IMR-90 (cell line): ENCODE measurements at regions not wholly inside any gene's neighbourhood (a gene's known extent, or its start where the extent isn't known, plus 50 kb on each side); places are given as distances from the start of the nearest gene placed in this dataset.

Experiments
- ATAC-seq: fragments of 200-7000 bp; cut with Tn5 transposase; 2 replicates; pipeline ENCODE4 v1.9.1; 2020; ENCODE audit warnings: low read depth, mild to moderate bottlenecking, moderate library complexity
- BruUV-seq: library from RNA; stranded (reverse); fragments of 400-500 nt; replicated peaks from 2 replicates; lab custom pipeline; 2021; lab: Mats Ljungman, UMichigan
- CTCF ChIA-PET: fragments of 300-600 bp; formaldehyde crosslinking; extraction: SDS; loops from one replicate; lab custom pipeline; 2021; ENCODE audit warnings: antibody characterized with exemption; lab: Yijun Ruan, JAX
- POLR2A ChIA-PET: fragments of 300-600 bp; sonication (Branson Sonifier 250); formaldehyde crosslinking; loops from one replicate; lab custom pipeline; 2022; ENCODE audit warnings: antibody characterized with exemption; ENCODE audit not compliant: unreplicated experiment; lab: Charles Lee
- DNase-seq: peaks from one replicate; pipeline ENCODE4 v3.0.0; 2013
- H2AFZ ChIP-seq: replicated peaks from 2 replicates; pipeline ENCODE3; 2013; ENCODE audit warnings: low read length, mild to moderate bottlenecking; ENCODE audit not compliant: poor library complexity
- H2AK5ac ChIP-seq: 2 replicates; pipeline ENCODE4 v1.6.1; 2013; ENCODE audit warnings: low read depth, low read length, inconsistent platforms
- H2AK9ac ChIP-seq: replicated peaks from 2 replicates; pipeline ENCODE3; 2013; ENCODE audit warnings: mild to moderate bottlenecking, low read depth, low read length, moderate library complexity; ENCODE audit not compliant: poor library complexity
- H2BK120ac ChIP-seq: 2 replicates; pipeline ENCODE4 v1.6.1; 2013; ENCODE audit warnings: low read depth, low read length, inconsistent platforms
- H2BK15ac ChIP-seq: 3 replicates; pipeline ENCODE4 v1.6.1; 2013; ENCODE audit warnings: low read depth, low read length, inconsistent platforms
- H2BK20ac ChIP-seq: 2 replicates; pipeline ENCODE4 v1.6.1; 2013; ENCODE audit warnings: low read depth, mild to moderate bottlenecking, inconsistent platforms, low read length, moderate library complexity
- H2BK5ac ChIP-seq: 2 replicates; pipeline ENCODE4 v1.6.1; 2013; ENCODE audit warnings: mild to moderate bottlenecking, low read depth, low read length, inconsistent platforms; ENCODE audit not compliant: poor library complexity, severe bottlenecking
- H3K14ac ChIP-seq: replicated peaks from 2 replicates; pipeline ENCODE4 v1.6.1; 2013; ENCODE audit warnings: low read depth, low read length, inconsistent platforms
- H3K18ac ChIP-seq: 2 replicates; pipeline ENCODE4 v1.6.1; 2013; ENCODE audit warnings: low read depth, low read length, control low read depth
- H3K23ac ChIP-seq: 2 replicates; pipeline ENCODE4 v1.6.1; 2013; ENCODE audit warnings: low read depth, low read length, inconsistent platforms
- H3K27ac ChIP-seq: 2 replicates; pipeline ENCODE4 v1.5.1; 2013; ENCODE audit warnings: mild to moderate bottlenecking, control low read depth, low read length; ENCODE audit not compliant: insufficient read depth
- H3K27me3 ChIP-seq: 2 replicates; pipeline ENCODE4 v1.6.1; 2013; ENCODE audit warnings: low read length; ENCODE audit not compliant: control insufficient read depth, insufficient read depth
- H3K36me3 ChIP-seq: 2 replicates; pipeline ENCODE4 v1.6.1; 2013; ENCODE audit warnings: low read length, mixed read lengths; ENCODE audit not compliant: control insufficient read depth, insufficient read depth
- H3K4ac ChIP-seq: 2 replicates; pipeline ENCODE4 v1.6.1; 2013; ENCODE audit warnings: low read depth, low read length, inconsistent platforms
- H3K4me1 ChIP-seq: 2 replicates; pipeline ENCODE4 v1.6.1; 2013; ENCODE audit warnings: low read length, mixed read lengths; ENCODE audit not compliant: control insufficient read depth, insufficient read depth
- H3K4me2 ChIP-seq: 2 replicates; pipeline ENCODE4 v1.6.1; 2013; ENCODE audit warnings: low read depth, mild to moderate bottlenecking, control low read depth, low read length, moderate library complexity
- H3K4me3 ChIP-seq: 2 replicates; pipeline ENCODE4 v1.5.1; 2013; ENCODE audit warnings: low read depth, mild to moderate bottlenecking, control low read depth, low read length, moderate library complexity; ENCODE audit not compliant: insufficient read depth
- H3K56ac ChIP-seq: 2 replicates; pipeline ENCODE4 v1.6.1; 2013; ENCODE audit warnings: low read length, inconsistent platforms; ENCODE audit not compliant: insufficient read depth; ENCODE audit errors: extremely low read depth
- H3K79me1 ChIP-seq, 2 experiments: 2 replicates each; pipeline ENCODE4 v1.6.1; 2013; ENCODE audit warnings: low read length in 2 of 2, inconsistent platforms in 1 of 2, low read depth in 1 of 2
- H3K9ac ChIP-seq: 2 replicates; pipeline ENCODE4 v1.6.1; 2013; ENCODE audit warnings: low read depth, low read length, control low read depth
- H3K9me1 ChIP-seq: 2 replicates; pipeline ENCODE4 v1.6.1; 2013; ENCODE audit warnings: low read length, inconsistent platforms; ENCODE audit not compliant: insufficient read depth
- H3K9me3 ChIP-seq: 2 replicates; pipeline ENCODE4 v1.6.1; 2013; ENCODE audit warnings: low read length; ENCODE audit not compliant: control insufficient read depth, insufficient read depth
- H4K20me1 ChIP-seq: 2 replicates; pipeline ENCODE4 v1.6.1; 2013; ENCODE audit warnings: low read length, inconsistent platforms; ENCODE audit not compliant: insufficient read depth
- H4K5ac ChIP-seq: 2 replicates; pipeline ENCODE4 v1.6.1; 2013; ENCODE audit warnings: mild to moderate bottlenecking, low read depth, low read length, control low read depth
- H4K8ac ChIP-seq, 2 experiments: 2 replicates each; pipeline ENCODE4 v1.6.1; 2013; ENCODE audit warnings: low read depth in 2 of 2, low read length in 2 of 2, control low read depth in 1 of 2, inconsistent platforms in 1 of 2
- H4K91ac ChIP-seq: 2 replicates; pipeline ENCODE4 v1.6.1; 2013; ENCODE audit warnings: low read depth, low read length, inconsistent platforms; ENCODE audit not compliant: insufficient read depth
- CHD1 ChIP-seq: IDR thresholded peaks from 2 replicates; pipeline ENCODE4 v1.6.1; 2012; ENCODE audit warnings: low read depth, low read length, improper control_type of control experiment
- MXI1 ChIP-seq: IDR thresholded peaks from 2 replicates; pipeline ENCODE4 v1.6.1; 2012; ENCODE audit warnings: low read depth, mild to moderate bottlenecking, low read length, moderate library complexity, borderline replicate concordance
- POLR2A ChIP-seq: IDR thresholded peaks from 2 replicates; pipeline ENCODE4 v1.6.1; 2012; ENCODE audit warnings: mild to moderate bottlenecking, low read depth, low read length
- RCOR1 ChIP-seq: IDR thresholded peaks from 2 replicates; pipeline ENCODE4 v1.6.1; 2012; ENCODE audit warnings: mild to moderate bottlenecking, low read length, improper control_type of control experiment; ENCODE audit not compliant: insufficient replicate concordance
- RFX5 ChIP-seq: IDR thresholded peaks from 2 replicates; pipeline ENCODE4 v1.8.0; 2012; ENCODE audit warnings: low read depth, mild to moderate bottlenecking, low read length, moderate library complexity
- SMC3 ChIP-seq: fragments of 150-350 bp; IDR thresholded peaks from 2 replicates; pipeline ENCODE4 v1.6.1; 2016; ENCODE audit warnings: low read depth, mild to moderate bottlenecking, antibody characterized with exemption, low read length, moderate library complexity
- WGBS, 2 experiments: methylation state at CpG; one replicate each; pipeline versions ENCODE4 v1.1.5 to v1.1.7; 2013; ENCODE audit warnings: missing lambda C conversion rate in 2 of 2; ENCODE audit not compliant: insufficient read length in 1 of 2; ENCODE audit errors: extremely low coverage in 2 of 2; 5-methylcytosine and 5-hydroxymethylcytosine counted together
- dilution Hi-C: fragments of 300-500 bp; cut with HindIII; formaldehyde crosslinking; loops from one replicate; pipeline ENCODE4 v1.14.3; 2018; ENCODE audit warnings: low sequenced_read_pairs; ENCODE audit not compliant: unreplicated experiment
- in situ Hi-C: fragments of 300-500 bp; cut with MboI; formaldehyde crosslinking; loops from 3 replicates; pipeline ENCODE4 v1.14.3; 2019; ENCODE audit warnings: low sequenced_read_pairs, inconsistent platforms, mixed read lengths
- intact Hi-C: fragments of 100-400 bp; cut with micrococcal nuclease; formaldehyde crosslinking; loops from 2 replicates; pipeline ENCODE4 v1.10.0; 2022
- TF ChIP-seq, protein P1 (sequence below): conservative IDR thresholded peaks from 2 replicates; pipeline ENCODE4 v1.5.1; 2012; ENCODE audit warnings: mild to moderate bottlenecking, low read depth, low read length, improper control_type of control experiment

DNA sequence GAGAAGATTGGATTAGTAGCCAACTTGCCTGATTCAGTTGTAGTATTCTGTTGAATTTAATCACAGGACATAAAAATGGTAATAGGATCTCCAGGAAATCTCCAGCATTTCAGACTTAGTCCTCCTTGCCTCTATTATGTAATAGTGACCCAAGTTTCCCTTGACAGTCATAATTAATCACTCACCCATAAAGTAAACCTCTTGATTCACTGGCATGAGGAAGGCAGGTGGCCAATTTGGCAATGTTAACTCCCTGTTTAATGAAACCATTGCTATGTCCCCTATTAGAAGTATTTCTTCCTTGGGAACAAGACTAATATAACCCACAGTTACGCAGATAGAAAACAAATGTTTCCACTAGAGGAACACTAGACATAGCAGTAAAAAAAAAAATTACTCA is 604.8 kb upstream of the CXADR start:
- in situ Hi-C loops, result no loop called here
- H3K23ac ChIP-seq, result no peak overlapping the region
- no peaks in the 10 kb centered on the region for H3K36me3 ChIP-seq
- no peaks in the 10 kb centered on the region for H3K27me3 ChIP-seq
- ChIA-PET CTCF (no interaction called here), POLR2A (no interaction called here)
- no peak overlapping the region for H4K8ac ChIP-seq
- intact Hi-C loops, result no loop called here
- H3K79me1 ChIP-seq, result no peaks in the 10 kb centered on the region
- H3K4me3 ChIP-seq, result no peak overlapping the region
- H2AFZ ChIP-seq, result no peak overlapping the region
- no peak overlapping the region for H2BK15ac ChIP-seq
- H3K18ac ChIP-seq, result no peak overlapping the region
- no peaks in the 10 kb centered on the region for H3K4me1 ChIP-seq
- no peaks in the 10 kb centered on the region for H3K9me1 ChIP-seq
- H4K91ac ChIP-seq, result no peak overlapping the region
- no peak overlapping the region for H2AK9ac ChIP-seq
- DNase-seq (no peak), ATAC-seq (no peak)
- no peak overlapping the region for H3K9ac ChIP-seq
- TF ChIP-seq MXI1, result no peak
- TF ChIP-seq POLR2A, result no peak
- no peak for TF ChIP-seq SMC3
- no peak for TF ChIP-seq CHD1
- TF ChIP-seq RFX5, result no peak
- no peak for TF ChIP-seq RCOR1
- TF ChIP-seq, protein P1, sequence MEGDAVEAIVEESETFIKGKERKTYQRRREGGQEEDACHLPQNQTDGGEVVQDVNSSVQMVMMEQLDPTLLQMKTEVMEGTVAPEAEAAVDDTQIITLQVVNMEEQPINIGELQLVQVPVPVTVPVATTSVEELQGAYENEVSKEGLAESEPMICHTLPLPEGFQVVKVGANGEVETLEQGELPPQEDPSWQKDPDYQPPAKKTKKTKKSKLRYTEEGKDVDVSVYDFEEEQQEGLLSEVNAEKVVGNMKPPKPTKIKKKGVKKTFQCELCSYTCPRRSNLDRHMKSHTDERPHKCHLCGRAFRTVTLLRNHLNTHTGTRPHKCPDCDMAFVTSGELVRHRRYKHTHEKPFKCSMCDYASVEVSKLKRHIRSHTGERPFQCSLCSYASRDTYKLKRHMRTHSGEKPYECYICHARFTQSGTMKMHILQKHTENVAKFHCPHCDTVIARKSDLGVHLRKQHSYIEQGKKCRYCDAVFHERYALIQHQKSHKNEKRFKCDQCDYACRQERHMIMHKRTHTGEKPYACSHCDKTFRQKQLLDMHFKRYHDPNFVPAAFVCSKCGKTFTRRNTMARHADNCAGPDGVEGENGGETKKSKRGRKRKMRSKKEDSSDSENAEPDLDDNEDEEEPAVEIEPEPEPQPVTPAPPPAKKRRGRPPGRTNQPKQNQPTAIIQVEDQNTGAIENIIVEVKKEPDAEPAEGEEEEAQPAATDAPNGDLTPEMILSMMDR, result no peak
- no peak overlapping the region for H3K4ac ChIP-seq
- H3K4me2 ChIP-seq, result no peak overlapping the region
- H3K9me3 ChIP-seq, result no peaks in the 10 kb centered on the region
- no peak overlapping the region for H2BK5ac ChIP-seq
- dilution Hi-C loops, result no loop called here
- H2BK20ac ChIP-seq, result no peak overlapping the region
- no peak overlapping the region for H3K27ac ChIP-seq
- BruUV-seq, result no TSS peak
- no peaks in the 10 kb centered on the region for H4K20me1 ChIP-seq
- no peak overlapping the region for H2AK5ac ChIP-seq
- no CpG with 5 or more reads among the region's 1 CpG for WGBS, 2 experiments
- no peak overlapping the region for H4K5ac ChIP-seq
- H3K56ac ChIP-seq, result no peak overlapping the region
- H2BK120ac ChIP-seq, result no peak overlapping the region
- H3K14ac ChIP-seq, result no peak overlapping the region
